ENCODE measurements at regions not wholly inside any gene's neighbourhood (a gene's known extent, or its start where the extent isn't known, plus 50 kb on each side); places are given as distances from the start of the nearest gene placed in this dataset.

DNA sequence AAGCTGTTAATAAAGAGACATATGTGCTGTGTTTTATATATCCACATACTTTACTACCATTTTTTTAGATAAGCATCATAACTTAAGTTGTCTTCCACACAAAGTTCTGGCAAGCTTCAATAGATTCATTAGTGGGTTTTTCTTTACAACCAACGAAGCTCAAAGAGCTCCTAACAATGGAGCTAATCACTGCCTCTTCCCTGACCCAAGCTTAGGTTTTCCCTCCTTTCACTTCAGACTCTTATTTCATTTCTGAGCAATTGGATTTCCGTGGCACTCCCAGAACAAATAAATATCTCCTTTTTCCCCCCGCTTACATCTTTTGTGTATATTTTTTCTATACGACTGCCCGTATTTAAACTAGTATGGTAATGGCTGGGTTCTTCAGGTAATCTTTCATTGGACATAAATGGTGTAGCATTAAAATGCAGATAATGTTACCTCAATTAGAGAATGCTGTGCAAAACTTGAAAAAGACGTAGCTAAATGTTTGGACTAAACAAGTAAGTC lies 275.5 kb upstream of the TMEM161B start:
- no peak for FAIRE-seq
- DNase-seq (ENCODE audit: low spot score): no peak

DNA sequence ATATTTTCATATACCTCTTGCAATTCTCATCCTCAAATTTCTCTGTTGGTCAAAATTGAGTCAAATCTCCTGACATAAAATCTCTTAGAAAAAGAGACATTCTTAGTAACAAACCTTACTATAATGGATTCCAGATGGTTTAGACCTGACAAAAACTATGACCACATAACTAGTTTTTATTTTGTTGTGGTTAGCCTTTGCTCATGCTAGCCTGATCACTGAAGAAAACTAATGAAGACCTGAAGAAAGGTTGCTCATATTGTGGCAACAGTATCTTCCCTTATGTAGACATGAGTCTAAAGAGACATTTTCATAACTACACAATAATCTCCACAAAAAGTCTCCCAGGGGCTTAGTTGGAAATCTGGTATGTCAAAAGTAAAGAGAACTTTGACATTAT lies 274.1 kb upstream of the TMEM161B start:
- FAIRE-seq (no peak), DNase-seq (ENCODE audit: low spot score) (no peak)

DNA sequence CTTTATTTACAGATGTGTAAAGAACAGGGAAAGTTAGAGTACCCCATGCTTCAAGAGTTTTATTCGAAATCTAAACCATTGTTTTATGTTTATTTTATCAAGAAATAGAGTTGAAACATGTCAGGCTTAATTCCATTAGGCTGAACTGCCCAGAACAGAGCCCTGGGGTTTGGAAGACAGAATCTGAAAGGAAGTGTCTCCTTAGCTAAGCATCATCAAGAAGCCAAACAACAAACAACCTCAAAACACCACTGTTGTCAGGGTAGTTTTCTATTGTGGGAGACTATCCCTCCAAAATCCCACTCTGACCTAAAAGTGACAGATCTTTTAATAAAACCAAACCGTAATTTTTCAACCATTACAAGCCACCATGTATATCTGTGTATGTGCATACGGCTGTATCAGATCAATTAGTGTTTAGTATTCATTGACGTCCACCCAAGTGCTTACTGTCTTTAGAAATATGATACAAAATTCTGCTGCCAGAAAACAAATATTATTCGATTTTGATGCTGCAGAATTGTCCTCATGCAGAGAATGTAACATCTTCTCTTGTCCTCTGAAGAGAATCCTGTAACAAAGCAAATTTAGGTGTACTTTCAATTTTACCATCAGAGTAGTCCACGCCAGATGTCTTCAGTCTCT lies 271.9 kb upstream of the TMEM161B start:
- no peak for FAIRE-seq

GRCh38 chr5:88539693-88540365 lies 271.2 kb upstream of the TMEM161B start:
- FAIRE-seq (no peak), DNase-seq (ENCODE audit: low spot score) (no peak)

More for the DNA sequence above, 271.9 kb upstream of the TMEM161B start:
- DNase-seq (ENCODE audit: low spot score): no peak

- FAIRE-seq: no peak
These were observed 270.4 kb upstream of the TMEM161B start for GRCh38 chr5:88539026-88539425.

DNA sequence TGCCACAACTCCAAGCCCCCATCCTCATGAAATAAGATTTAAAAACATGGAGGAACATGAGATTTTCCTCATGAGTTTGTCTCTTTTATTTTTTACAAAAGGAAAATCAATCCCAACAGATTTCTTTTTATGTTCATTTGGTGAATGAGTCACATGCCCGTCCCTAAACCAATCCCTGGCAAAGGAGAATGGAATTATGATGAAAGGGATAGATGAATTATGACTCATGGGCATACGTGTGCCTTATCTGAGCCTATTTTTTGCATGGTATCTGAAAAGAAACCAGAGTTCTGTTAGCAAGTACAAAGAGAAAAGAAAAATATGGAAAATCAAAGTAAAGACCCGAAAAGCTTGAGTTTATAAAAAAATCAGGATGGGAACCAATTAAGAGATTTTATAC lies 267.5 kb upstream of the TMEM161B start:
- peak; percentile 14 for DNase-seq (ENCODE audit: low spot score)
- FAIRE-seq: no peak

More at GRCh38 chr5:88539026-88539425, 270.4 kb upstream of the TMEM161B start:
- DNase-seq (ENCODE audit: low spot score): no peak

- no peak for FAIRE-seq
These were observed 256.3 kb upstream of the TMEM161B start for GRCh38 chr5:88524941-88525340.

DNA sequence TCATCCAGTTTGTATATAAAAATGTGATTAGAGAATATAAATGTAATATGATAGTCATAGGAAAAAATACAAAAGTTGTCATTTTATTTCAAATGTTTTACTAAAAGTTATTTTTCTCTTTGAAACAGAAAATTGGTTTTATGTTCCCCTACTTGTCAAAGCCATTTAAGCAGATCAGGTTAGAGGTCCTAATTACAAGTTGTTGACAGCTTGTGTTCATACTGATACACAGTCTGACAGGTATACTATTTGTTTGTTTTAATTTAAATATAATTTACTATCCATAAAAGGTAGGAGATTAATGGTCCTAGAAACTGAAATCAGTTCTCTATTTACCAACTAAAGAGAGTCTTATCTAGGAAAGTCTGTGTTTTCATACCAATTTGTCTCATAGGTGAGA lies 250.4 kb upstream of the TMEM161B start:
- no peak for DNase-seq (ENCODE audit: low spot score)
- no peak for FAIRE-seq

More at GRCh38 chr5:88524941-88525340, 256.3 kb upstream of the TMEM161B start:
- DNase-seq (ENCODE audit: low spot score): no peak

GRCh38 chr5:88518131-88519016 lies 249.7 kb upstream of the TMEM161B start:
- no peak for DNase-seq (ENCODE audit: low spot score)
- FAIRE-seq: no peak

DNA sequence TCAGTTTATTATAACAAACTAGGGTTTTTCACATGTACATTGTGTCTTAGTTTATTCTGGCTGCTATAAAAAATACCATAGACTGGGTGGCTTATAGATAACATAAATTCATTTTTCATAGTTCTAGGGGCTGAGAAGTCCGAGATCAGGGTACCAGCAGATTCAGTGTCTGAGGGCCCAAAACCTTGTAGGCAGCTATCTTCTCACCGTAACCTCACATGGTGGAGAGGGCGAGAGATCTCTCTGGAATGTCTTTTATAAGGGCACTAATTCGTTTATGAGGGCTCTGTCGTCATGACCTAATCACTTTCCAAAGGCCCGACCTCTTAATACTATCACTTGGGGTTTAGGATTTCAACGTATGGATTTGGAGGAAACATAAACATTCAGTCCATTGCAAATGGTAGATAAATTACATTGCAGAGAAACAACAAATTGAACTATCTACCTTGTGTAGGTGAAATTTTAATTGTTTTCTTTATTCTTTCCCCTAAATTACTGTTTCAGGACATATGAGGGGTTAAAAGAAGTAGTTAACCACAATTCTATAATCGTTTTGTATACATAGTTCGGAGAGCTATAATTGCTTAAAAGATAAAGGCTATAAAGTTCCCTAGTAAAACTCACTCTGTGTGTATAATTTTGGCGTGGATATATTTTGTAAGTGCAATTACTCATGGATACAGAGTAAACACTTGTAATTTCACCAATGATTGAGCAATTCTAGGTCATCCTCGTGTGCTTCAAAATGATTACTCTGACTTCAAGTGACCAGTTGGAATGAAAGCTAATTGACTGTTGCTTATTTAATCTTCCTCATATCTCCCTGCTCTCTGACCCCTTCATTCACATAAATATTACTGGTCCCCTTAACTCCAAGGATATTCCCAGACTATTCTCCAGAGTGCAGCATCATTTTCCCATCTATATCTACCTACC lies 247.5 kb upstream of the TMEM161B start:
- DNase-seq (ENCODE audit: low spot score): no peak
- FAIRE-seq: no peak

DNA sequence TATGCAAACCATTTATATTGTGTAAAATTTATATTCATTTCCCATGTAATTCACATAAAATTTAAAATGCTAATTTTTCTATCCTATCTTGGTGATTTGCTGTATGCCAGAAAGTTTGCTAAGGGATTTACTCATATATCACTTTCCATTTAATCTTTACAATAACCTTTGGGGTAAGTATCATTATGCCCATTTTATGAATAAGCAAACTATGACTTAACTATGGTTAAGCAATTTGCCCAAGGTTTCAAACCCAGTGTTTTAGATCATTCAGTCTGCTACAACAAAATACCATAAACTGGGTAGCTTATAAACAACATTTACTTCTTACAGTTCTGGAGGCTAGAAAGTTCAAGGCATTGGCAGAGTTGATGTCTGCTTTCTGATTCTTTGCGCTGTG lies 246.4 kb upstream of the TMEM161B start:
- no peak for FAIRE-seq
- DNase-seq (ENCODE audit: low spot score): no peak

DNA sequence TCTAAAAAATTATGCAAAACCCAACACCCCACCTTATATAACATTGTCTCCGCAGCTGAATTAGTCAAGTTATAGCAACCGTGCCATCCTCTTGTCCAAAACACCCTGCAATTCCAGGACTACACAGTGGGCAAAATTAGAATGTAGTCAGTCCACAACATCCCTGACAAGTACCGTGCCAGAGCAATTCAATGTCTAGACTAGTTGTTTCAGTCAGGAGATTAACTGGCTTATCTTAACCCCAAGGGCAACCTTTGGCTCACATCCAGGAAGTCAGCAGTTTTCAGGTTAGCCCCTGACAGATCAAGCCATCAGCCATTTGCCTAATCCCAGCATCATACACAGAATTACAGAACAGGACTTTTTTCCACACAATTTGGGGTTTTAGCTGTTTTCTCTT lies 240.8 kb upstream of the TMEM161B start:
- no peak for DNase-seq (ENCODE audit: low spot score)
- FAIRE-seq: no peak

- no peak for FAIRE-seq
These were observed 238.6 kb upstream of the TMEM161B start for GRCh38 chr5:88507261-88507660.

GRCh38 chr5:88503406-88503805 lies 234.8 kb upstream of the TMEM161B start:
- no peak for DNase-seq (ENCODE audit: low spot score)
- FAIRE-seq: no peak

More at GRCh38 chr5:88507261-88507660, 238.6 kb upstream of the TMEM161B start:
- DNase-seq (ENCODE audit: low spot score): no peak

GRCh38 chr5:88503041-88503345 lies 234.3 kb upstream of the TMEM161B start:
- FAIRE-seq: no peak

DNA sequence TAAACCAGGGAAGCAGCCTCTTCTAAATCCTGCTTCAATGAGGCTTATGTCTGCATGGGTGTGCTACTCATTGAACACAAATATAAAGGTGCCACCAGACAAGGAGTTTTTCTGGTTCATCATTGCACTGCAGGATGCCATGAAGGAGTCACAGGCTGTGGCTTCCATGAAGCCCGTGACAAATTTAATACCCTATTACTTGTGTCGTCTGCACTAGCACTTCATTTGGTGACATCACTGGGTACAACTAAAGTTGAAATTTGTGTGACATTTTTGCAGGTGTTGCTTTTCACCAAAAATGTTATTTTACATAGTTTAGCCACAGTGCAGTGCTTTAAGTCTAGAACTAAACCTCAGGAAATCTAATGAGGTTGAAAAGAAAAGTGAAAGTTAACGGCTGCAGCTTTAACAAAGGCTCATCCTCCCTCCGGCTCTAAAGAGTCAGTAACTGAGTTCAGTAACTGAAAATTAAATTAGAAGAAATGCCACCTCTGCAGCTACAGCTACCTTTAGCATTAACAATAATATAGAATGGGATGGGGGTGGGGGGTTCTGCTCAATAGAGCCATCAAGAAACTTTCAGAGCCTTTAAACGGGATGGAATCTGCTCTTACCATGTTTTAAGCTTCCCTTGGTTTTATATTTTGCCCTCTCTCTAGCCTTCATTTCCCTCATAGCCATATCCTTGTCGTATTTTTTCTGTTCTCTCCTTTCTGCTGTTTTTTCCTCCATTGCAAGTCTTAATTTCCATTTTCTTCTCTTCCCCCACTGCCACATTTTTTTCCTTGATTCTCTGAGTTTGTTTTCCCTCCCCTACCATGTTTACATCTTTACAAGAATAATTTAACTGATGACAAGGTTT lies 233.8 kb upstream of the TMEM161B start:
- DNase-seq (ENCODE audit: low spot score) (no peak), FAIRE-seq (no peak)

More at GRCh38 chr5:88503041-88503345, 234.3 kb upstream of the TMEM161B start:
- DNase-seq (ENCODE audit: low spot score): no peak

- DNase-seq (ENCODE audit: low spot score) (no peak), FAIRE-seq (no peak)
These were observed 227.2 kb upstream of the TMEM161B start for GRCh38 chr5:88495810-88496209.

GRCh38 chr5:88490874-88491273 lies 222.2 kb upstream of the TMEM161B start:
- no peak for FAIRE-seq

DNA sequence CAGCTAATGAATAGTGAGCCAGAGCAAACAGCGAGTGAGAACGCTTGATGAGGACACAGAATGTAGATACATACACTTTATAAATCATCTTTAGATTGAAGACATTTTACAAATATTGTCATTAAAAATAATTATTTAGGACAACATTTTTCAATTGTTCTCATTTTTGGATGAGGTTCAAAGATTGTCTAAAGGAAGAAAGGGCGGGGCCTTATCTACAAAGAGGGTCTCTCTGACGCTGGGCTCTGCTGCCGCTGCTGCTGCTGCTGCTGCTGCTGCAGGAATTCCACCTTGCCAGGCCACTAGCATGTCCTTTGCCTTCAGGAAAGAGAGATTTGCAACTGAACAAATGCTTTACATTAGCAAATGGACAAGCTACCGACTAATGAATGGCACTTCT lies 220.7 kb upstream of the TMEM161B start:
- no peak for DNase-seq (ENCODE audit: low spot score)
- no peak for FAIRE-seq

More at GRCh38 chr5:88490874-88491273, 222.2 kb upstream of the TMEM161B start:
- DNase-seq (ENCODE audit: low spot score): no peak

DNA sequence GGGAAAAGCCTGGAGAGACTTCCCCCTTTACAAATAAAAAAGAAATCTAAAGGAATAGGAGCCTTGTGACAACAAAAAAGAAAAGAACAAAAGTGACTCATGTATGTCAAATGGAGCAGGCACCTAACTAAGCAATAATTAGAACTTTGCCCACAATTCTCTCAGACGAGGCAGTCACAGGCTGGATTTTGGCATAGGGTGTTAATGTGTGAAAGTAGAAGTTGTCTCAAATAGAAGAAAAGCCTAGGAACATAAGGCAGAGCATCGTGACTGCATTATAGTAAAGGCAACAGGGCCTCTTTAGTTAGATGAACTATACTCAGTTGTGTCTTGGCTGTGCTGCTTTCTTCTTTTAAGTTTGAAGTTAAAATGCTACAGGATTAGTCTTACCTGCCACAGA lies 219.9 kb upstream of the TMEM161B start:
- DNase-seq (ENCODE audit: low spot score) (no peak), FAIRE-seq (no peak)
